ENCODE measurements at regions not wholly inside any gene's neighbourhood (a gene's known extent, or its start where the extent isn't known, plus 50 kb on each side); places are given as distances from the start of the nearest gene placed in this dataset.
"Not testable (repeated sequence)": the region's sequence is repeated elsewhere in the genome, so short reads cannot be mapped to it uniquely, and the experiment has no call there.

GRCh38 chrX:115387327-115387726 is 97.8 kb downstream of the LUZP4 start:
- no peak for DNase-seq (ENCODE audit: low read depth)
- H3K4me3 ChIP-seq (ENCODE audit: low read depth, low read length) = no peak overlapping the region
- TF ChIP-seq, protein P1, sequence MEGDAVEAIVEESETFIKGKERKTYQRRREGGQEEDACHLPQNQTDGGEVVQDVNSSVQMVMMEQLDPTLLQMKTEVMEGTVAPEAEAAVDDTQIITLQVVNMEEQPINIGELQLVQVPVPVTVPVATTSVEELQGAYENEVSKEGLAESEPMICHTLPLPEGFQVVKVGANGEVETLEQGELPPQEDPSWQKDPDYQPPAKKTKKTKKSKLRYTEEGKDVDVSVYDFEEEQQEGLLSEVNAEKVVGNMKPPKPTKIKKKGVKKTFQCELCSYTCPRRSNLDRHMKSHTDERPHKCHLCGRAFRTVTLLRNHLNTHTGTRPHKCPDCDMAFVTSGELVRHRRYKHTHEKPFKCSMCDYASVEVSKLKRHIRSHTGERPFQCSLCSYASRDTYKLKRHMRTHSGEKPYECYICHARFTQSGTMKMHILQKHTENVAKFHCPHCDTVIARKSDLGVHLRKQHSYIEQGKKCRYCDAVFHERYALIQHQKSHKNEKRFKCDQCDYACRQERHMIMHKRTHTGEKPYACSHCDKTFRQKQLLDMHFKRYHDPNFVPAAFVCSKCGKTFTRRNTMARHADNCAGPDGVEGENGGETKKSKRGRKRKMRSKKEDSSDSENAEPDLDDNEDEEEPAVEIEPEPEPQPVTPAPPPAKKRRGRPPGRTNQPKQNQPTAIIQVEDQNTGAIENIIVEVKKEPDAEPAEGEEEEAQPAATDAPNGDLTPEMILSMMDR (conservative IDR thresholded peaks at IDR 0.05; ENCODE audit: low read depth, low read length) = no peak

DNA sequence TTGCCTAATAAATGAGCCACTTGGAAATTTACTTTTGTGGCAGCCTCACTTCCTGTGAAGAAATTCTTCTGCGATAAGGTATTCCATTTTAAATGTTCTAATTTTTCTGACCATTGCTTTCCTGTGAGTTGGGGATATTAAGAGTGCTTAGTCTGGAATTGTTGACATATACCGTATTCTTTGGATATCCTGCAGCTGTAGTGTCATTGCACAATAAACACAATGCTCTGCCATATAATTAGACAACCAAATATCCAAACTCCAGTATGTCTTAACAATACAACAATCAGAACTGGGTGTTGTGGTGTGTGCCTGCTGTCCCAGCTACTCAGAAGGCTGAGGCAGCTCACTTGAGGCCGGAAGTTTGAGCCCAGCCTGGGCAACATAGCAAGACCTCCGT is 99.4 kb downstream of the LUZP4 start:
- TF ChIP-seq, protein P1 (conservative IDR thresholded peaks at IDR 0.05; ENCODE audit: low read depth, low read length) = no peak
- peak; percentile 48 for DNase-seq (ENCODE audit: low read depth)
- no peak overlapping the region for H3K4me3 ChIP-seq (ENCODE audit: low read depth, low read length)

- TF ChIP-seq, protein P1 (conservative IDR thresholded peaks at IDR 0.05; ENCODE audit: low read depth, low read length) = no peak
- DNase-seq (ENCODE audit: low read depth) = peak; percentile 47
- no peak overlapping the region for H3K4me3 ChIP-seq (ENCODE audit: low read depth, low read length)
Observed at GRCh38 chrX:115390078-115390477, 100.6 kb downstream of the LUZP4 start.

GRCh38 chrX:115392031-115392430 is 102.5 kb downstream of the LUZP4 start:
- no peak overlapping the region for H3K4me3 ChIP-seq (ENCODE audit: low read depth, low read length)
- no peak for DNase-seq (ENCODE audit: low read depth)
- TF ChIP-seq, protein P1 (conservative IDR thresholded peaks at IDR 0.05; ENCODE audit: low read depth, low read length) = no peak

GRCh38 chrX:115392871-115393270 is 103.4 kb downstream of the LUZP4 start:
- no peak for DNase-seq (ENCODE audit: low read depth)
- TF ChIP-seq, protein P1 (conservative IDR thresholded peaks at IDR 0.05; ENCODE audit: low read depth, low read length) = no peak

GRCh38 chrX:115393271-115393670 is 103.8 kb downstream of the LUZP4 start:
- DNase-seq (ENCODE audit: low read depth) = peak; percentile 70
- no peak overlapping the region for H3K4me3 ChIP-seq (ENCODE audit: low read depth, low read length)
- TF ChIP-seq, protein P1 (conservative IDR thresholded peaks at IDR 0.05; ENCODE audit: low read depth, low read length) = no peak

More at GRCh38 chrX:115392871-115393270, 103.4 kb downstream of the LUZP4 start:
- no peak overlapping the region for H3K4me3 ChIP-seq (ENCODE audit: low read depth, low read length)

- H3K4me3 ChIP-seq (ENCODE audit: low read depth, low read length); DNase-seq (ENCODE audit: low read depth): not testable (repeated sequence)
Observed at GRCh38 chrX:115394806-115395205, 105.3 kb downstream of the LUZP4 start.

GRCh38 chrX:115399306-115399705 is 109.8 kb downstream of the LUZP4 start:
- no peak overlapping the region for H3K4me3 ChIP-seq (ENCODE audit: low read depth, low read length)
- no peak for DNase-seq (ENCODE audit: low read depth)
- TF ChIP-seq, protein P1 (conservative IDR thresholded peaks at IDR 0.05; ENCODE audit: low read depth, low read length) = no peak

Measured in choroid plexus epithelial cell (primary cell).